ENCODE measurements at regions not wholly inside any gene's neighbourhood (a gene's known extent, or its start where the extent isn't known, plus 50 kb on each side); places are given as distances from the start of the nearest gene placed in this dataset.
"Not testable (repeated sequence)": the region's sequence is repeated elsewhere in the genome, so short reads cannot be mapped to it uniquely, and the experiment has no call there.

- Histone ChIP-seq H3K36me3 (no peaks in the 10 kb centered on the region), H3K4me3 (no peak overlapping the region), H3K27me3 (no peaks in the 10 kb centered on the region), H3K4me1 (ENCODE audit: low read depth) (no peaks in the 10 kb centered on the region), H3K27ac (no peak overlapping the region), H3K9me3 (ENCODE audit: low read depth) (no peaks in the 10 kb centered on the region)
- DNase-seq (ENCODE audit: low read depth in 1 of 2, low spot score in 1 of 2) = no peak
- TF ChIP-seq CTCF (IDR thresholded peaks at IDR 0.05; ENCODE audit: low read depth, low read length) = no peak
Observed at GRCh38 chr5:105088102-105088501, 1525.5 kb upstream of the NUDT12 start.

GRCh38 chr5:105057893-105058292, 1495.3 kb upstream of the NUDT12 start:
- TF ChIP-seq CTCF (IDR thresholded peaks at IDR 0.05; ENCODE audit: low read depth, low read length) = no peak
- Histone ChIP-seq H3K27me3 (no peaks in the 10 kb centered on the region), H3K9me3 (ENCODE audit: low read depth) (no peaks in the 10 kb centered on the region), H3K27ac (no peak overlapping the region), H3K4me3 (no peak overlapping the region), H3K4me1 (ENCODE audit: low read depth) (no peaks in the 10 kb centered on the region), H3K36me3 (no peaks in the 10 kb centered on the region)
- DNase-seq (ENCODE audit: low read depth in 1 of 2, low spot score in 1 of 2) = no peak

- H3K36me3 ChIP-seq = no peaks in the 10 kb centered on the region
- no peak overlapping the region for H3K27ac ChIP-seq
- H3K9me3 ChIP-seq (ENCODE audit: low read depth) = no peaks in the 10 kb centered on the region
- no peak for DNase-seq (ENCODE audit: low read depth in 1 of 2, low spot score in 1 of 2)
- H3K4me3 ChIP-seq = no peak overlapping the region
- H3K27me3 ChIP-seq = no peaks in the 10 kb centered on the region
- no peak for TF ChIP-seq CTCF (IDR thresholded peaks at IDR 0.05; ENCODE audit: low read depth, low read length)
- H3K4me1 ChIP-seq (ENCODE audit: low read depth) = no peaks in the 10 kb centered on the region
Observed at GRCh38 chr5:105057001-105057436, 1494.4 kb upstream of the NUDT12 start.

GRCh38 chr5:105054406-105054805, 1491.8 kb upstream of the NUDT12 start:
- DNase-seq (ENCODE audit: low read depth in 1 of 2, low spot score in 1 of 2) = no peak
- Histone ChIP-seq H3K27me3 (no peaks in the 10 kb centered on the region), H3K36me3 (no peaks in the 10 kb centered on the region), H3K9me3 (ENCODE audit: low read depth) (no peaks in the 10 kb centered on the region), H3K4me3 (no peak overlapping the region), H3K4me1 (ENCODE audit: low read depth) (no peaks in the 10 kb centered on the region), H3K27ac (no peak overlapping the region)
- no peak for TF ChIP-seq CTCF (IDR thresholded peaks at IDR 0.05; ENCODE audit: low read depth, low read length)

- no peak for DNase-seq (ENCODE audit: low read depth in 1 of 2, low spot score in 1 of 2)
- Histone ChIP-seq H3K27me3 (no peaks in the 10 kb centered on the region), H3K9me3 (ENCODE audit: low read depth) (no peaks in the 10 kb centered on the region), H3K4me3 (no peak overlapping the region), H3K36me3 (no peaks in the 10 kb centered on the region), H3K4me1 (ENCODE audit: low read depth) (no peaks in the 10 kb centered on the region), H3K27ac (no peak overlapping the region)
- TF ChIP-seq CTCF (IDR thresholded peaks at IDR 0.05; ENCODE audit: low read depth, low read length) = no peak
Observed at GRCh38 chr5:105042623-105043022, 1480.0 kb upstream of the NUDT12 start.

- H3K4me3 ChIP-seq; H3K27me3 ChIP-seq; H3K4me1 ChIP-seq (ENCODE audit: low read depth); DNase-seq (ENCODE audit: low read depth in 1 of 2, low spot score in 1 of 2); H3K27ac ChIP-seq; H3K9me3 ChIP-seq (ENCODE audit: low read depth); H3K36me3 ChIP-seq: not testable (repeated sequence)
Observed at GRCh38 chr5:105036814-105037213, 1474.2 kb upstream of the NUDT12 start.
